Stimulated activated CD4-positive, alpha-beta T cell treated with anti-CD3 and anti-CD28 coated beads, Interleukin-1b, Interleukin-23, amount 100 ng/mL, for 24 hours (primary cell): ENCODE measurements at regions not wholly inside any gene's neighbourhood (a gene's known extent, or its start where the extent isn't known, plus 50 kb on each side); places are given as distances from the start of the nearest gene placed in this dataset.

Experiments
- DNase-seq, 4 experiments: peaks; one replicate each; pipeline ENCODE4 v3.0.0-alpha.2; 2020; ENCODE audit warnings: low read depth in 4 of 4, low spot score in 1 of 4

- DNase-seq, result no peak
Observed at GRCh38 chr20:43863821-43864544, 50.7 kb upstream of the TOX2 start.

GRCh38 chr20:43863330-43863729, 51.3 kb upstream of the TOX2 start:
- no peak for DNase-seq

- DNase-seq, result no peak
Observed at GRCh38 chr20:43862438-43862837, 52.2 kb upstream of the TOX2 start.

GRCh38 chr20:43859994-43860393, 54.7 kb upstream of the TOX2 start:
- no peak for DNase-seq

- no peak for DNase-seq
Observed at GRCh38 chr20:43857932-43858331, 56.7 kb upstream of the TOX2 start.

- no peak for DNase-seq
Observed at GRCh38 chr20:43857127-43857526, 57.5 kb upstream of the TOX2 start.

GRCh38 chr20:43855803-43856202, 58.8 kb upstream of the TOX2 start:
- DNase-seq, result no peak

- no peak for DNase-seq
Observed at GRCh38 chr20:43853918-43854317, 60.7 kb upstream of the TOX2 start.

GRCh38 chr20:43853174-43853803, 61.4 kb upstream of the TOX2 start:
- no peak for DNase-seq

GRCh38 chr20:43849496-43850186, 65.0 kb upstream of the TOX2 start:
- DNase-seq, result no peak

GRCh38 chr20:43846516-43846905, 68.1 kb upstream of the TOX2 start:
- DNase-seq, result no peak

GRCh38 chr20:43844778-43845614, 69.7 kb upstream of the TOX2 start:
- no peak for DNase-seq

GRCh38 chr20:43843965-43844660, 70.5 kb upstream of the TOX2 start:
- DNase-seq, result no peak

- no peak for DNase-seq
Observed at GRCh38 chr20:43843096-43843964, 71.3 kb upstream of the TOX2 start.

GRCh38 chr20:43842126-43843020, 72.3 kb upstream of the TOX2 start:
- no peak for DNase-seq

GRCh38 chr20:43840382-43841070, 74.1 kb upstream of the TOX2 start:
- peak in 2 of 4 experiments; percentile 8 to 10 for DNase-seq

- no peak for DNase-seq
Observed at GRCh38 chr20:43839793-43840199, 74.9 kb upstream of the TOX2 start.

- no peak for DNase-seq
Observed at GRCh38 chr20:43838703-43839060, 76.0 kb upstream of the TOX2 start.
